ENCODE measurements at regions not wholly inside any gene's neighbourhood (a gene's known extent, or its start where the extent isn't known, plus 50 kb on each side); places are given as distances from the start of the nearest gene placed in this dataset.
"Not testable (repeated sequence)": the region's sequence is repeated elsewhere in the genome, so short reads cannot be mapped to it uniquely, and the experiment has no call there.

- no peak for DNase-seq
Measured at GRCh38 chr12:67046062-67046461, 223.1 kb upstream of the CAND1 start.

GRCh38 chr12:67047634-67048033 is 221.5 kb upstream of the CAND1 start:
- no peak for DNase-seq

GRCh38 chr12:67048371-67048770 is 220.8 kb upstream of the CAND1 start:
- no peak for DNase-seq

- DNase-seq, result not testable (repeated sequence)
Measured at GRCh38 chr12:67049199-67049598, 220.0 kb upstream of the CAND1 start.

- no peak for DNase-seq
Measured at GRCh38 chr12:67052981-67053380, 216.2 kb upstream of the CAND1 start.

- no peak for DNase-seq
Measured at GRCh38 chr12:67056329-67056728, 212.8 kb upstream of the CAND1 start.

- no peak for DNase-seq
Measured at GRCh38 chr12:67057072-67057471, 212.1 kb upstream of the CAND1 start.

GRCh38 chr12:67062193-67062592 is 207.0 kb upstream of the CAND1 start:
- no peak for DNase-seq

- no peak for DNase-seq
Measured at GRCh38 chr12:67067453-67068203, 201.5 kb upstream of the CAND1 start.

GRCh38 chr12:67068204-67068731 is 200.9 kb upstream of the CAND1 start:
- no peak for DNase-seq

- peak; percentile 65 for DNase-seq
Measured at GRCh38 chr12:67068761-67069450, 200.3 kb upstream of the CAND1 start.

- peak; percentile 55 for DNase-seq
Measured at GRCh38 chr12:67069451-67070306, 199.5 kb upstream of the CAND1 start.

- DNase-seq, result no peak
Measured at GRCh38 chr12:67070307-67070600, 198.9 kb upstream of the CAND1 start.

GRCh38 chr12:67070604-67071003 is 198.6 kb upstream of the CAND1 start:
- no peak for DNase-seq

GRCh38 chr12:67072281-67072680 is 196.9 kb upstream of the CAND1 start:
- DNase-seq, result not testable (repeated sequence)

GRCh38 chr12:67073336-67073735 is 195.8 kb upstream of the CAND1 start:
- DNase-seq, result no peak

GRCh38 chr12:67074072-67074471 is 195.1 kb upstream of the CAND1 start:
- DNase-seq, result no peak

GRCh38 chr12:67077617-67078016 is 191.5 kb upstream of the CAND1 start:
- DNase-seq, result no peak

- no peak for DNase-seq
Measured at GRCh38 chr12:67078957-67079356, 190.2 kb upstream of the CAND1 start.

- DNase-seq, result no peak
Measured at GRCh38 chr12:67080637-67081036, 188.5 kb upstream of the CAND1 start.

GRCh38 chr12:67082221-67082620 is 186.9 kb upstream of the CAND1 start:
- DNase-seq, result no peak

GRCh38 chr12:67085699-67086098 is 183.5 kb upstream of the CAND1 start:
- no peak for DNase-seq

- DNase-seq, result no peak
Measured at GRCh38 chr12:67086116-67086515, 183.0 kb upstream of the CAND1 start.

Data from NCI-H774 (cell line).